KOPT-K1 (cell line): ENCODE measurements at regions not wholly inside any gene's neighbourhood (a gene's known extent, or its start where the extent isn't known, plus 50 kb on each side); places are given as distances from the start of the nearest gene placed in this dataset.
"Not testable (repeated sequence)": the region's sequence is repeated elsewhere in the genome, so short reads cannot be mapped to it uniquely, and the experiment has no call there.

Experiments
- H3K27ac ChIP-seq: fragments of 200-600 bp; sonication (generic); 2 replicates; pipeline ENCODE4 v1.5.1; 2016; ENCODE audit warnings: antibody characterized with exemption, mild to moderate bottlenecking, low read depth, low read length; ENCODE audit not compliant: poor library complexity, severe bottlenecking
- H3K36me3 ChIP-seq: fragments of 200-600 bp; sonication (generic); 2 replicates; pipeline ENCODE4 v1.5.1; 2017; ENCODE audit warnings: antibody characterized with exemption, mild to moderate bottlenecking, low read length, moderate library complexity; ENCODE audit not compliant: insufficient read depth
- H3K9me3 ChIP-seq: fragments of 200-600 bp; sonication (generic); 2 replicates; pipeline ENCODE4 v1.5.1; 2017; ENCODE audit warnings: antibody characterized with exemption, low read length, mild to moderate bottlenecking; ENCODE audit not compliant: insufficient read depth, poor library complexity, severe bottlenecking

DNA sequence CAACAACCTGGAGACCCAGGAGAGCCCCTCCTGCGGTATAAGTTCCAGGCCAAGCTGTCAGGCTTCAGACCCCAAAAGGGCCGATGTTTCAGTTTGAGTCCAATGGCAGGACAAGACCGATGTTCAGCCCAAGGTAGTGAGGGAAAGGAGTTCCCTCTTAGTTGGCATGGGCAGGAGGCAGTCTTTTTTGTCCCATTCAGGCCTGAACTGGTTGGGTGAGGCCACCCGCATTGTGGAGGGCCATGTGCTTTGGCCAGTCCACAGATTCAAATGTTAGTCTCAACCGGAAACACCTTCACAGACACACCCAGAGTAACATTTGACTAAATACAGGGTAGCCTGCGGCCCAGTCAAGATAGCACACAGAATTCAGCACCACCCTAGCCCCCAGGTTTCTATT is 89.6 kb upstream of the ANKRD10 start:
- Histone ChIP-seq H3K9me3 (no peaks in the 10 kb centered on the region), H3K36me3 (no peaks in the 10 kb centered on the region), H3K27ac (no peak overlapping the region)

DNA sequence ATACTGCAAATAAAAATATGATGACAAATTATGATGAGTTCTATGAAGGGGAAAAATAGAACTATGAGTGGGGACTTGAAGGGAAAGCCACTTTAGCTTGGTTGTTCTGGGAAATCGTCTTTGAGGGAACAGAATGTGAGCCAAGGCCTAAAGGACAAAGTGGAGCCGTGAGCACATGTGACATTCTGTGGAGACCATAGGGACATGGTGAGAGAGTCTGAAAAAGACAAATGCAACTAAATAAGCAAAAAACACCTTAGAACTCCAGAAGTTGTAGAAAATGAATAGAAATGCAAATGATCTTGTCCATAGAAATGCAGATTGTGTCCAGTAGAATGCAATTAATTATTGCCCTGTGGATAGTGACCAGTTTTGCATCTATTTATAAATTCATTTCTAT is 86.8 kb upstream of the ANKRD10 start:
- Histone ChIP-seq H3K36me3 (no peaks in the 10 kb centered on the region), H3K27ac (no peak overlapping the region), H3K9me3 (no peaks in the 10 kb centered on the region)

GRCh38 chr13:110993788-110994187 is 78.9 kb upstream of the ANKRD10 start:
- no peaks in the 10 kb centered on the region for H3K36me3 ChIP-seq
- no peak overlapping the region for H3K27ac ChIP-seq
- H3K9me3 ChIP-seq: no peaks in the 10 kb centered on the region

GRCh38 chr13:110991991-110992508 is 77.2 kb upstream of the ANKRD10 start:
- Histone ChIP-seq H3K9me3 (no peaks in the 10 kb centered on the region), H3K27ac (no peak overlapping the region), H3K36me3 (no peaks in the 10 kb centered on the region)

DNA sequence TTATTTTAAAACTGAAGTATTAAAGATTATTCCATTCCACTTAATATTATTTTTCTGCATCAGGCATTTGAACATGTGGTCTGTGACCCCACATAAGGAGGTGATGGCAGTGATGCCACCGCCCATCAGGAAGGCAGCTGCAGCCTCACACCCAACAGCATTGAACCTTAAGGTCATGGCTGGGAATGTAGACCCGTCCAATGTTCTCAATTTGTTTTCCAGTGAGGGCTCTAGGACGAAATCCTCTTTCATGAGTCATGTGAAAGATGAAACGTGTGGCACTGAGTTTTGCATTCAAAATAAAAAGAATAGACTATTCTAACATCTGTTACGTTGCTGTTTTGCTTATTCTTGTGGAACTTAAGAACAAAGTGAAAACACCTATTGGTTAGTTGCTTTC is 74.5 kb upstream of the ANKRD10 start:
- Histone ChIP-seq H3K9me3 (no peaks in the 10 kb centered on the region), H3K27ac (no peak overlapping the region), H3K36me3 (no peaks in the 10 kb centered on the region)

DNA sequence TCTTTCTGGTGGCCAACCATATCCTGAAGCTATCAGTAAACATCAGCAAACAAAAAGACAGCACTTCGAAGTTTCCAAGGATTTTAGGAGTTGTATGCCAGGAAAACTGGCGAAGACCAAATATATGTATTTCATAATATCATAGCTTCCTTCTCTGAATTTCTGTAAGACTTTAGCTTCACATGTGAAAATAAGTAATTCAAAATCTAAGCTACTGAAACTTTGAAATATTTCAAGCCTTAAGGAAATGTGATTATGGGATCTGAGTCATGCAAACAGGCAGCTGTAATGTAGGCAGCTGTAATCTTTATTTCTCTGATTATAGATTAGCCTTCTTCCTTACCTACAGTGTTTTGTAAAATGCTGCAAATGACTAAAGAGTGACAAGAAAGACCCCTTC is 70.7 kb upstream of the ANKRD10 start:
- Histone ChIP-seq H3K27ac (no peak overlapping the region), H3K9me3 (no peaks in the 10 kb centered on the region), H3K36me3 (no peaks in the 10 kb centered on the region)

- Histone ChIP-seq H3K36me3 (no peaks in the 10 kb centered on the region), H3K9me3 (peaks cover under 1% of the 10 kb centered on the region), H3K27ac (no peak overlapping the region)
Observed at GRCh38 chr13:110984798-110985197, 69.9 kb upstream of the ANKRD10 start.

- Histone ChIP-seq H3K9me3 (peaks cover 5% of the 10 kb centered on the region), H3K27ac (no peak overlapping the region), H3K36me3 (no peaks in the 10 kb centered on the region)
Observed at GRCh38 chr13:110984381-110984780, 69.5 kb upstream of the ANKRD10 start.

- no peaks in the 10 kb centered on the region for H3K36me3 ChIP-seq
- H3K9me3 ChIP-seq: peaks cover 10% of the 10 kb centered on the region
- no peak overlapping the region for H3K27ac ChIP-seq
Observed at GRCh38 chr13:110983241-110983640, 68.4 kb upstream of the ANKRD10 start.

- no peak overlapping the region for H3K27ac ChIP-seq
- H3K9me3 ChIP-seq: peaks cover 10% of the 10 kb centered on the region
- no peaks in the 10 kb centered on the region for H3K36me3 ChIP-seq
Observed at GRCh38 chr13:110981379-110981778, 66.5 kb upstream of the ANKRD10 start.

- Histone ChIP-seq H3K27ac (no peak overlapping the region), H3K9me3 (peaks cover 10% of the 10 kb centered on the region), H3K36me3 (no peaks in the 10 kb centered on the region)
Observed at GRCh38 chr13:110980921-110981320, 66.1 kb upstream of the ANKRD10 start.

GRCh38 chr13:110979149-110979548 is 64.3 kb upstream of the ANKRD10 start:
- H3K36me3 ChIP-seq, H3K27ac ChIP-seq, H3K9me3 ChIP-seq: not testable (repeated sequence)

DNA sequence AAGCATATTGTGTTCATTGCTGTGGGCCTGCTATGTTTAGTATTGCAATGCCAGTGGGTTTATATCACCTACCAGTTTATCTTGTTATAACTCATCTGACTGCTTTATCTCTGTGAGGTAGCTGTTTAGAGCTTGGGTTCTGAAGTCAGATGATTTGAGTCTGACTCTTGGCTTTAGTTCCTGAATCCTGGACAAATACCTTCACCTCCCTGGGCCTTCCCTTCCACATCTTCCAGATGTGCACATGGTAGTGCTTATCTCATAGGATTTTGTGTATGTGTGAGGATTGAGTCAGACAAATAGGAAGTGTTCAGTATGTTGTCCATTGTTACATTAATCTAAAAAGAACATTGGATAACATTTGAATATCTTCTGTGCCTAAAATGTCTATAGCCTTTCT is 63.5 kb upstream of the ANKRD10 start:
- Histone ChIP-seq H3K9me3 (peaks cover 12% of the 10 kb centered on the region), H3K27ac (no peak overlapping the region), H3K36me3 (no peaks in the 10 kb centered on the region)

DNA sequence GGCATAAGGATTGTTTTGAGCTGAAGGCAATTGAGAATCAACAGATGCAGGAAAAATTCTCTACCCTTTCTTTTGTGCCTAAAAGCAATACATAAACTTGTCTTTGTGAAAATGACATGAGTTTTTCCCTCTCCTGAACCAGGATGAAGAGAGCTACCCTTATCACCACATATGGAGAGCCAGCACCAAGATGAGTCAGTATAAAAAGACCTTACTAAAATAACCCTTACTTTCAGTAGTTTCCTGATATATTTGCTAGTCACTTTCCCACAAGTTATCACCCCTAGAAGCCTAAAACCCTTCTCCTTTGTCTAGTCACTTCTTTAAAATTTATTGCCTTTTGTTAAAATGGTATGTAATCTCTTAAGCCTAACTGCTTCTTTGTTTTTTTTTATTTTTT is 61.9 kb upstream of the ANKRD10 start:
- peaks cover 23% of the 10 kb centered on the region for H3K9me3 ChIP-seq
- H3K36me3 ChIP-seq: no peaks in the 10 kb centered on the region
- no peak overlapping the region for H3K27ac ChIP-seq

DNA sequence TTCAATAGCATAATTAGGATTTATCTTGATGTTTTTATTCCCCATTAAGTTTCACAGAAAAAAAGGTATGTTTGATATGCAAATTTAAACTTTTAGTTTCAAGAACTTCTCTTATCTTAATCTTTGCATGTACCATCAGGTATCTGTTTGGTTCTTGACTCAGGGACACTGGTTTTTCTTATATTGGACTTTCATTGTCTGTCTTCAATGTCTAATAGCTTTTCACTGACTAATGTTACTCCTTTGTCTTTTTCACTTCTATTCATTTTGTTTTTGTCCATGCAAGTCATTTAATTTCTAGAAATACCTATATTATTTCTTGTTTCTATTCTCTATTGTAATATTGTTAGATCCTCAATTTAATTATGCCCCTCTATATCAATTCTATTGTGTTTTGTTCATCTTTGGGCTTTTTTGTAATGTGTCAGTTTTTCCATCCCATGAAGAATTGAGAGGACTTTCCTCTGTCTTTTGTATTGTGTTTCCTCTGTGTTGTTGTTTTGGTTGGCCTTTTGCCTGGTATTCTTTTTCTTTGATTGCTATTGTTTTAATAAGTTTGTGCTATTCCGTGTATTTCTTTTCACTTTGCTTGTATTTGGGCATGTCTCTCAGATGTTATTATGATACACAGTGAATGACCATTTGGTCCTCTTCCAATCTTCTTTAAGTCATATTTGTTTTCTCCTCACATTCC is 58.3 kb upstream of the ANKRD10 start:
- peaks cover 13% of the 10 kb centered on the region for H3K9me3 ChIP-seq

GRCh38 chr13:110971486-110971885 is 56.6 kb upstream of the ANKRD10 start:
- H3K27ac ChIP-seq: no peak overlapping the region
- no peaks in the 10 kb centered on the region for H3K36me3 ChIP-seq
- H3K9me3 ChIP-seq: peaks cover 24% of the 10 kb centered on the region

More for the DNA sequence above, 58.3 kb upstream of the ANKRD10 start:
- H3K36me3 ChIP-seq: no peaks in the 10 kb centered on the region
- no peak overlapping the region for H3K27ac ChIP-seq
